Gastroesophageal sphincter (tissue), 3 donors: ENCODE measurements at regions not wholly inside any gene's neighbourhood (a gene's known extent, or its start where the extent isn't known, plus 50 kb on each side); places are given as distances from the start of the nearest gene placed in this dataset.

Experiments used
- CTCF ChIP-seq, 4 experiments: fragments of 200-600 bp in 2 of 4; fragments of 450-650 bp in 2 of 4; sonication (generic) in 1 of 4; IDR thresholded peaks; one replicate each; pipeline ENCODE4 v1.5.1; 2017 to 2019; ENCODE audit warnings: antibody characterized with exemption in 4 of 4, mild to moderate bottlenecking in 2 of 4, moderate library complexity in 2 of 4
- EP300 ChIP-seq: sonication (generic); formaldehyde crosslinking; IDR thresholded peaks from one replicate; pipeline ENCODE4 v1.6.1; 2017; ENCODE audit warnings: antibody characterized with exemption, mild to moderate bottlenecking
- POLR2AphosphoS5 ChIP-seq: sonication (generic); formaldehyde crosslinking; IDR thresholded peaks from one replicate; pipeline ENCODE4 v1.6.1; 2017; ENCODE audit warnings: antibody characterized with exemption

GRCh38 chr10:10667466-10667865 is 350.2 kb upstream of the CELF2 start:
- TF ChIP-seq CTCF (IDR thresholded peaks at IDR 0.05) = no peak
- no peak for TF ChIP-seq EP300
- TF ChIP-seq POLR2AphosphoS5 = no peak
